Uterus (tissue), 3 donors: ENCODE measurements at regions not wholly inside any gene's neighbourhood (a gene's known extent, or its start where the extent isn't known, plus 50 kb on each side); places are given as distances from the start of the nearest gene placed in this dataset.

Experiments used
- DNase-seq, 2 donors: peaks; one replicate each; pipeline ENCODE4 v3.0.0-alpha.2; 2019 to 2020
- H3K27ac ChIP-seq, 2 donors: fragments of 200-600 bp; sonication (generic); 1 replicate in 1 of 2; 2 replicates in 1 of 2; pipeline ENCODE4 v1.5.1; 2016 to 2018
- H3K27me3 ChIP-seq, 2 donors: fragments of 200-600 bp; sonication (generic); one replicate each; pipeline ENCODE4 v1.5.1; 2018 to 2019; ENCODE audit warnings: control low read depth in 1 of 2
- H3K36me3 ChIP-seq, 2 donors: fragments of 200-600 bp; sonication (generic); one replicate each; pipeline ENCODE4 v1.5.1; 2019; ENCODE audit warnings: control low read depth in 1 of 2
- H3K4me1 ChIP-seq, 2 donors: fragments of 200-600 bp; sonication (generic); one replicate each; pipeline ENCODE4 v1.5.1; 2018 to 2019; ENCODE audit warnings: control low read depth in 1 of 2
- H3K4me3 ChIP-seq, 2 donors: fragments of 200-600 bp; sonication (generic); 1 replicate in 1 of 2; 2 replicates in 1 of 2; pipeline ENCODE4 v1.5.1; 2018 to 2019; ENCODE audit warnings: mild to moderate bottlenecking in 1 of 2
- H3K9me3 ChIP-seq, 2 donors: fragments of 200-600 bp; sonication (generic); one replicate each; pipeline ENCODE4 v1.5.1; 2019; ENCODE audit warnings: control low read depth in 1 of 2
- POLR2A ChIP-seq, 2 donors: fragments of 450-650 bp; IDR thresholded peaks; one replicate each; pipeline ENCODE4 v1.6.1; 2016; ENCODE audit warnings: antibody characterized with exemption in 2 of 2, mild to moderate bottlenecking in 1 of 2, moderate library complexity in 1 of 2
- intact Hi-C: fragments of 100-400 bp; cut with DNase I; formaldehyde crosslinking; loops from one replicate; pipeline ENCODE4 v1.15.1; 2023; ENCODE audit warnings: low total_unique reads
- TF ChIP-seq, protein P1 (sequence below), 4 experiments: fragments of 200-600 bp in 2 of 4; fragments of 450-650 bp in 2 of 4; sonication (generic) in 2 of 4; IDR thresholded peaks; one replicate each; pipeline ENCODE4 v1.5.1; 2016 to 2019; ENCODE audit warnings: antibody characterized with exemption in 4 of 4, mild to moderate bottlenecking in 2 of 4, moderate library complexity in 1 of 4
- donor health status: DM: yes; HTN: yes; CAD: no.

- intact Hi-C loops, result no loop called here
- no peak for DNase-seq
- no peaks in the 10 kb centered on the region for H3K4me1 ChIP-seq
- H3K4me3 ChIP-seq, result no peak overlapping the region
- H3K27me3 ChIP-seq, result no peaks in the 10 kb centered on the region
- H3K27ac ChIP-seq, result no peak overlapping the region
- H3K9me3 ChIP-seq, result no peaks in the 10 kb centered on the region
- no peaks in the 10 kb centered on the region for H3K36me3 ChIP-seq
- no peak for TF ChIP-seq POLR2A (IDR thresholded peaks at IDR 0.05)
- TF ChIP-seq, protein P1, sequence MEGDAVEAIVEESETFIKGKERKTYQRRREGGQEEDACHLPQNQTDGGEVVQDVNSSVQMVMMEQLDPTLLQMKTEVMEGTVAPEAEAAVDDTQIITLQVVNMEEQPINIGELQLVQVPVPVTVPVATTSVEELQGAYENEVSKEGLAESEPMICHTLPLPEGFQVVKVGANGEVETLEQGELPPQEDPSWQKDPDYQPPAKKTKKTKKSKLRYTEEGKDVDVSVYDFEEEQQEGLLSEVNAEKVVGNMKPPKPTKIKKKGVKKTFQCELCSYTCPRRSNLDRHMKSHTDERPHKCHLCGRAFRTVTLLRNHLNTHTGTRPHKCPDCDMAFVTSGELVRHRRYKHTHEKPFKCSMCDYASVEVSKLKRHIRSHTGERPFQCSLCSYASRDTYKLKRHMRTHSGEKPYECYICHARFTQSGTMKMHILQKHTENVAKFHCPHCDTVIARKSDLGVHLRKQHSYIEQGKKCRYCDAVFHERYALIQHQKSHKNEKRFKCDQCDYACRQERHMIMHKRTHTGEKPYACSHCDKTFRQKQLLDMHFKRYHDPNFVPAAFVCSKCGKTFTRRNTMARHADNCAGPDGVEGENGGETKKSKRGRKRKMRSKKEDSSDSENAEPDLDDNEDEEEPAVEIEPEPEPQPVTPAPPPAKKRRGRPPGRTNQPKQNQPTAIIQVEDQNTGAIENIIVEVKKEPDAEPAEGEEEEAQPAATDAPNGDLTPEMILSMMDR (IDR thresholded peaks at IDR 0.05), result no peak
Observed at GRCh38 chr10:4579844-4580243, 246.2 kb upstream of the AKR1E2 start.

DNA sequence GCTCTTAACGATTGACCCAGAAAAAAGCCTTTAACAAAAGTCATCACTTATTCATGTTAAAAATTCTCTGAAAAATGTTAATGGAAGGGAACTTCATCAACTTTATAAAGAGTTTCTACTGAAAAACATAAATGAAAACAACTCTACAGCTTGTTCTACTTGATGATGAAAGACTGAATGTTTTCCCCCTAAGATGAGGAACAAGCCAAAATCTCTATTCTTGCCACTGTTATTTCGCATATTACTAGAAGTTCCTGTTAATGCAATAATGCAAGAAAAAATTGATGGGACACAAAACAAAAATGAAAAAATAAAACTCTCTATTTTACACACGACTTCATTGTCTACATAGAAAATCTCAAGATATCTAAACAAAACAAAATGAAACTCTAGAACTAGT is 249.8 kb upstream of the AKR1E2 start:
- Histone ChIP-seq H3K4me1 (no peaks in the 10 kb centered on the region), H3K9me3 (no peaks in the 10 kb centered on the region), H3K4me3 (no peak overlapping the region), H3K27ac (no peak overlapping the region), H3K36me3 (no peaks in the 10 kb centered on the region), H3K27me3 (no peaks in the 10 kb centered on the region)
- DNase-seq, result no peak
- intact Hi-C loops, result no loop called here
- no peak for TF ChIP-seq POLR2A (IDR thresholded peaks at IDR 0.05)
- TF ChIP-seq, protein P1 (IDR thresholded peaks at IDR 0.05), result no peak

DNA sequence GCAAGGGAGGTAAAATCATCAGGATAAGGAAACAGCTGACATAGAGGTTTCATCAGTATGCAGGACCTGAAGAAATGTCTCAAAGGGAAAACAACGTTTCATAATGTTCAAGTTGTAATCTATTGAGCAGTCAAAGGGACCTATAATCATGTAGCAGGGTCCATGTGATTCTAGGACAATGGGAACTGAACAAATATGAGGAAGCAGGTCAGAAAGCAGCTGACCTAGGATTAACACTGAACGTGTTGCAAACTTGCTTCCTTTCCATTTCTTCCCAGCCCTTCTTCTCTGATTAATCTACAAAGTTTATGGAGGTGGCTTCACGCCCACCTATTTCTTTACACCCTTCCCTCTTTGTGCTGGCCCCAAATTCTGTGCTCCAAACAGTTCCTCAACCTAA is 256.9 kb upstream of the AKR1E2 start:
- no peak for TF ChIP-seq POLR2A (IDR thresholded peaks at IDR 0.05)
- TF ChIP-seq, protein P1 (IDR thresholded peaks at IDR 0.05), result no peak
- H3K27me3 ChIP-seq, result no peaks in the 10 kb centered on the region
- H3K36me3 ChIP-seq, result no peaks in the 10 kb centered on the region
- no peak overlapping the region for H3K4me3 ChIP-seq
- no peak for DNase-seq
- no peak overlapping the region for H3K27ac ChIP-seq
- no peaks in the 10 kb centered on the region for H3K9me3 ChIP-seq
- intact Hi-C loops, result no loop called here
- no peaks in the 10 kb centered on the region for H3K4me1 ChIP-seq

DNA sequence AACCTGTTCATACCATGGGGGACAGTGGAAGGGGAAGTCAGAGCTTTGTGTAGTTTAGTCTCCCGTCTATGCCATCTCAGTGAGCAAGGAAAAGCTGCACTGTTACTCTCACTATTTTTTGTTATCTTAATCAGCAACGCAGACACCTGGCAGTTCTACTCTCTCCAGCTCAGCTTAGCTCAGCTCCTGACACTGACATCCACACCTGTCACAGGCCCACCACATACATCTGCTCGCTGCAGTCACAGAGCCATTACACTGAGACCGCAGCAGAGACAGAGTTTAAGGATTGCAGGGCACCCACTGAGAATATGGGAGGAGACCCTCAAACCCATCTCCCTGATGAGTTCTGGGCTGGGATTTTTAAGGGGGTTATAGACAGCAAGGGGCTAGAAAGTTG is 257.3 kb upstream of the AKR1E2 start:
- no peak for TF ChIP-seq POLR2A (IDR thresholded peaks at IDR 0.05)
- TF ChIP-seq, protein P1 (IDR thresholded peaks at IDR 0.05), result no peak
- no peak overlapping the region for H3K4me3 ChIP-seq
- no peak overlapping the region for H3K27ac ChIP-seq
- no peak for DNase-seq
- no peaks in the 10 kb centered on the region for H3K9me3 ChIP-seq
- intact Hi-C loops, result no loop called here
- no peaks in the 10 kb centered on the region for H3K4me1 ChIP-seq
- no peaks in the 10 kb centered on the region for H3K36me3 ChIP-seq
- no peaks in the 10 kb centered on the region for H3K27me3 ChIP-seq

- Histone ChIP-seq H3K4me3 (no peak overlapping the region), H3K9me3 (no peaks in the 10 kb centered on the region), H3K36me3 (no peaks in the 10 kb centered on the region), H3K27me3 (no peaks in the 10 kb centered on the region), H3K4me1 (no peaks in the 10 kb centered on the region), H3K27ac (no peak overlapping the region)
- intact Hi-C loops, result no loop called here
- no peak for DNase-seq
- TF ChIP-seq, protein P1 (IDR thresholded peaks at IDR 0.05), result no peak
Observed at GRCh38 chr10:4568086-4568485, 257.9 kb upstream of the AKR1E2 start.
